HepG2 (cell line): ENCODE measurements at regions not wholly inside any gene's neighbourhood (a gene's known extent, or its start where the extent isn't known, plus 50 kb on each side); places are given as distances from the start of the nearest gene placed in this dataset.

ENCODE experiments used
- KDM5B ChIP-seq: sonication (generic); formaldehyde crosslinking; IDR thresholded peaks from 2 replicates; pipeline ENCODE4 v1.4.0; 2020; ENCODE audit warnings: missing genetic modification reagents, mild to moderate bottlenecking, borderline replicate concordance
- TP53 ChIP-seq: sonication (generic); formaldehyde crosslinking; conservative IDR thresholded peaks from 2 replicates; pipeline ENCODE4 v1.4.0; 2020; ENCODE audit warnings: missing genetic modification reagents
- ZNF326 ChIP-seq: sonication (generic); formaldehyde crosslinking; IDR thresholded peaks from 2 replicates; pipeline ENCODE4 v1.4.0; 2020; ENCODE audit warnings: missing genetic modification reagents, borderline replicate concordance
- TF ChIP-seq, protein P1 (sequence below): sonication (generic); formaldehyde crosslinking; IDR thresholded peaks from 2 replicates; pipeline ENCODE4 v1.5.0; 2020; ENCODE audit warnings: mild to moderate bottlenecking, missing genetic modification reagents, moderate library complexity

DNA sequence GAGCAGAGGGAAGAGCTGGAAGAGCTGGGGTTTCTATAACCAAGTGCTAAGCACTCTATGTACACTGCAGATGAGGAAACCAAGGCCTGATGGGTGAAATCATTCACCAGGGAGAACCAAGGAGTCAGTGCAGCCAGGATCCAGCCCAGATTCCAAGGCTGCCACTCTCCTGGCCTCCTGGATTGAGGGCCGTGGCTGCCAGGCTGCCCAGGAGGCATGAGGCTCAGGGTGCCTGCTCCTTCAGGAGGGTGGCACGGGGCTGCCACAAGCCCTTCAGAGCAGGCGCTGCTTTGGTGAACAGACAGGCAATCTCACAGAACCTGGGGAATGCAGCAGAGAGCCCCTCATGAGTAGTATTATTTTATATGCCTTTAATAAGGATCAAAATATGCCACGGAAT, 293.7 kb upstream of the HDAC4 start:
- TF ChIP-seq ZNF326 (CRISPR knock-in tag), result no peak
- no peak for TF ChIP-seq KDM5B
- no peak for TF ChIP-seq TP53 (CRISPR knock-in tag)
- TF ChIP-seq, protein P1, sequence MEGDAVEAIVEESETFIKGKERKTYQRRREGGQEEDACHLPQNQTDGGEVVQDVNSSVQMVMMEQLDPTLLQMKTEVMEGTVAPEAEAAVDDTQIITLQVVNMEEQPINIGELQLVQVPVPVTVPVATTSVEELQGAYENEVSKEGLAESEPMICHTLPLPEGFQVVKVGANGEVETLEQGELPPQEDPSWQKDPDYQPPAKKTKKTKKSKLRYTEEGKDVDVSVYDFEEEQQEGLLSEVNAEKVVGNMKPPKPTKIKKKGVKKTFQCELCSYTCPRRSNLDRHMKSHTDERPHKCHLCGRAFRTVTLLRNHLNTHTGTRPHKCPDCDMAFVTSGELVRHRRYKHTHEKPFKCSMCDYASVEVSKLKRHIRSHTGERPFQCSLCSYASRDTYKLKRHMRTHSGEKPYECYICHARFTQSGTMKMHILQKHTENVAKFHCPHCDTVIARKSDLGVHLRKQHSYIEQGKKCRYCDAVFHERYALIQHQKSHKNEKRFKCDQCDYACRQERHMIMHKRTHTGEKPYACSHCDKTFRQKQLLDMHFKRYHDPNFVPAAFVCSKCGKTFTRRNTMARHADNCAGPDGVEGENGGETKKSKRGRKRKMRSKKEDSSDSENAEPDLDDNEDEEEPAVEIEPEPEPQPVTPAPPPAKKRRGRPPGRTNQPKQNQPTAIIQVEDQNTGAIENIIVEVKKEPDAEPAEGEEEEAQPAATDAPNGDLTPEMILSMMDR (CRISPR knock-in tag), result no peak
